Endothelial cell of umbilical vein (primary cell): ENCODE measurements at regions not wholly inside any gene's neighbourhood (a gene's known extent, or its start where the extent isn't known, plus 50 kb on each side); places are given as distances from the start of the nearest gene placed in this dataset.

Source experiments
- BruUV-seq: library from RNA; stranded (reverse); fragments of 400-500 nt; replicated peaks from 2 replicates; lab custom pipeline; 2021; lab: Mats Ljungman, UMichigan
- CTCF ChIA-PET: fragments of 300-600, 350-600 bp; sonication (Branson Sonifier 250); formaldehyde crosslinking; loops from one replicate; lab custom pipeline; 2021; ENCODE audit warnings: antibody characterized with exemption, inconsistent platforms; lab: Charles Lee
- POLR2A ChIA-PET: fragments of 300-600, 350-600 bp; sonication (Branson Sonifier 250); formaldehyde crosslinking; loops from one replicate; lab custom pipeline; 2021; ENCODE audit warnings: antibody characterized with exemption, inconsistent platforms; lab: Charles Lee
- DNase-seq: peaks from one replicate; pipeline ENCODE4 v3.0.0-alpha.2; 2011; ENCODE audit warnings: low read depth, low spot score
- FAIRE-seq: peaks from 2 replicates; lab custom pipeline; 2011; peaks lifted over from hg19 to GRCh38; lab: Jason Lieb, UNC
- H2AFZ ChIP-seq: 2 replicates; pipeline ENCODE4 v1.6.0; 2012; ENCODE audit warnings: low read depth, low read length, control low read depth, inconsistent platforms
- H3K27ac ChIP-seq: 2 replicates; pipeline ENCODE4 v1.5.1; 2011; ENCODE audit warnings: low read depth, mild to moderate bottlenecking, control low read depth, low read length, moderate library complexity; ENCODE audit not compliant: insufficient read depth
- H3K27me3 ChIP-seq, 2 experiments: 2 replicates each; pipeline versions ENCODE4 v1.6.0 to v1.6.1; 2011; ENCODE audit warnings: low read length in 2 of 2, mixed read lengths in 1 of 2; ENCODE audit not compliant: control insufficient read depth in 2 of 2, insufficient read depth in 2 of 2
- H3K36me3 ChIP-seq, 2 experiments: 2 replicates in 1 of 2; 3 replicates in 1 of 2; pipeline ENCODE4 v1.5.1; 2011; ENCODE audit warnings: low read length in 2 of 2, mild to moderate bottlenecking in 1 of 2, moderate library complexity in 1 of 2; ENCODE audit not compliant: control insufficient read depth in 2 of 2, insufficient read depth in 2 of 2; ENCODE audit errors: extremely low read depth in 1 of 2
- H3K4me1 ChIP-seq: 3 replicates; pipeline ENCODE4 v1.5.1; 2011; ENCODE audit warnings: mild to moderate bottlenecking, low read length; ENCODE audit not compliant: control insufficient read depth, insufficient read depth; ENCODE audit errors: extremely low read depth
- H3K4me2 ChIP-seq: 2 replicates; pipeline ENCODE4 v1.6.1; 2011; ENCODE audit warnings: low read length, control low read depth, mixed read lengths; ENCODE audit not compliant: insufficient read depth
- H3K4me3 ChIP-seq, 3 experiments: fragments of 200-600 bp in 1 of 3; sonication (generic), shearing (Covaris generic) in 1 of 3; replicated peaks in 1 of 3; 2 replicates each; pipeline ENCODE4 v1.5.1; 2011 to 2016; ENCODE audit warnings: control low read depth in 3 of 3, low read length in 3 of 3, mild to moderate bottlenecking in 2 of 3, inconsistent platforms in 1 of 3, low read depth in 1 of 3, moderate library complexity in 1 of 3; ENCODE audit not compliant: insufficient read depth in 1 of 3
- H3K79me2 ChIP-seq: 2 replicates; pipeline ENCODE4 v1.6.0; 2012; ENCODE audit warnings: low read length, inconsistent platforms; ENCODE audit not compliant: control insufficient read depth, insufficient read depth
- H3K9ac ChIP-seq: replicated peaks from 2 replicates; pipeline ENCODE3; 2011; ENCODE audit warnings: low read length, control low read depth; ENCODE audit not compliant: insufficient read depth; ENCODE audit errors: extremely low read depth
- H3K9me1 ChIP-seq: replicated peaks from 3 replicates; pipeline ENCODE4 v1.6.0; 2011; ENCODE audit warnings: mild to moderate bottlenecking, low read length; ENCODE audit not compliant: control insufficient read depth, insufficient read depth; ENCODE audit errors: extremely low read depth
- H3K9me3 ChIP-seq: replicated peaks from 2 replicates; pipeline ENCODE4 v1.5.1; 2012; ENCODE audit warnings: low read length, inconsistent platforms; ENCODE audit not compliant: control insufficient read depth, insufficient read depth
- H4K20me1 ChIP-seq: replicated peaks from 2 replicates; pipeline ENCODE3; 2011; ENCODE audit warnings: mild to moderate bottlenecking, low read length; ENCODE audit not compliant: control insufficient read depth, insufficient read depth; ENCODE audit errors: extremely low read depth
- CTCF ChIP-seq, 2 donors: IDR thresholded peaks; 1 replicate in 1 of 2; 2 replicates in 1 of 2; pipeline ENCODE4 v1.5.1; 2011; ENCODE audit warnings: low read length in 2 of 2, mild to moderate bottlenecking in 2 of 2, moderate library complexity in 2 of 2, control low read depth in 1 of 2, inconsistent platforms in 1 of 2, low read depth in 1 of 2; ENCODE audit not compliant: insufficient read depth in 1 of 2; ENCODE audit errors: extremely low read depth in 1 of 2
- EZH2 ChIP-seq: IDR thresholded peaks from 2 replicates; pipeline ENCODE4 v1.6.1; 2012; ENCODE audit warnings: borderline replicate concordance, low read depth, mild to moderate bottlenecking, moderate library complexity, low read length, inconsistent platforms; ENCODE audit not compliant: severe bottlenecking
- FOS ChIP-seq: IDR thresholded peaks from 2 replicates; pipeline ENCODE4 v1.6.1; 2011; ENCODE audit warnings: mild to moderate bottlenecking, low read length, moderate library complexity, borderline replicate concordance; ENCODE audit not compliant: insufficient read depth
- GATA2 ChIP-seq: IDR thresholded peaks from 2 replicates; pipeline ENCODE4 v1.7.0; 2011; ENCODE audit warnings: low read depth, mild to moderate bottlenecking, moderate library complexity, mixed read lengths, low read length; ENCODE audit not compliant: insufficient read length, insufficient read depth
- JUN ChIP-seq: IDR thresholded peaks from 2 replicates; pipeline ENCODE4 v1.6.1; 2011; ENCODE audit warnings: borderline replicate concordance, low read depth; ENCODE audit not compliant: insufficient read length, insufficient read depth
- MAX ChIP-seq: IDR thresholded peaks from 2 replicates; pipeline ENCODE4 v1.6.1; 2011; ENCODE audit not compliant: insufficient read depth, insufficient read length
- MYC ChIP-seq: IDR thresholded peaks from one replicate; pipeline ENCODE4 v1.6.1; 2011; ENCODE audit warnings: mild to moderate bottlenecking, low read depth, low read length
- POLR2A ChIP-seq: IDR thresholded peaks from 2 replicates; pipeline ENCODE4 v1.6.1; 2012; ENCODE audit warnings: low read depth, mild to moderate bottlenecking, control low read depth, low read length
- POLR2AphosphoS5 ChIP-seq: IDR thresholded peaks from 2 replicates; pipeline ENCODE4 v1.6.1; 2012; ENCODE audit warnings: low read depth, mild to moderate bottlenecking, control low read depth, low read length, moderate library complexity; ENCODE audit not compliant: insufficient read depth
- dilution Hi-C: fragments of 300-500 bp; cut with MboI; formaldehyde crosslinking; loops from one replicate; pipeline ENCODE4 v1.15.0; 2019; ENCODE audit warnings: low sequenced_read_pairs; ENCODE audit not compliant: extremely low pct_ligation_motif_present
- intact Hi-C: fragments of 100-400 bp; cut with micrococcal nuclease; formaldehyde crosslinking; loops from one replicate; pipeline ENCODE4 v1.10.0; 2022

GRCh38 chr4:81808011-81808672 is 336.4 kb upstream of the RASGEF1B start:
- ChIA-PET CTCF (no interaction called here), POLR2A (no interaction called here)
- no peak overlapping the region for H3K4me2 ChIP-seq
- TF ChIP-seq GATA2, result no peak
- TF ChIP-seq MYC, result no peak
- no peak for TF ChIP-seq CTCF (IDR thresholded peaks at IDR 0.05; ENCODE audit: extremely low read depth in 1 of 2, insufficient read depth in 1 of 2, low read depth in 1 of 2, low read length in 2 of 2)
- no peak for TF ChIP-seq FOS
- no peak for TF ChIP-seq MAX
- no peak for TF ChIP-seq JUN
- no peak for TF ChIP-seq POLR2AphosphoS5
- no peak for TF ChIP-seq EZH2
- no peak for TF ChIP-seq POLR2A
- intact Hi-C loops (no loop called here), dilution Hi-C loops (no loop called here)
- no peak overlapping the region for H3K27ac ChIP-seq
- no peak overlapping the region for H3K4me3 ChIP-seq
- no peak for DNase-seq
- no peaks in the 10 kb centered on the region for H4K20me1 ChIP-seq
- H3K9me3 ChIP-seq, result no peaks in the 10 kb centered on the region
- no peaks in the 10 kb centered on the region for H3K9me1 ChIP-seq
- no peaks in the 10 kb centered on the region for H3K27me3 ChIP-seq
- H3K79me2 ChIP-seq, result no peaks in the 10 kb centered on the region
- BruUV-seq, result no TSS peak
- FAIRE-seq, result no peak
- no peak overlapping the region for H3K9ac ChIP-seq
- H3K36me3 ChIP-seq, result no peaks in the 10 kb centered on the region
- H3K4me1 ChIP-seq, result no peaks in the 10 kb centered on the region
- H2AFZ ChIP-seq, result no peak overlapping the region
